ENCODE measurements at regions not wholly inside any gene's neighbourhood (a gene's known extent, or its start where the extent isn't known, plus 50 kb on each side); places are given as distances from the start of the nearest gene placed in this dataset.

DNA sequence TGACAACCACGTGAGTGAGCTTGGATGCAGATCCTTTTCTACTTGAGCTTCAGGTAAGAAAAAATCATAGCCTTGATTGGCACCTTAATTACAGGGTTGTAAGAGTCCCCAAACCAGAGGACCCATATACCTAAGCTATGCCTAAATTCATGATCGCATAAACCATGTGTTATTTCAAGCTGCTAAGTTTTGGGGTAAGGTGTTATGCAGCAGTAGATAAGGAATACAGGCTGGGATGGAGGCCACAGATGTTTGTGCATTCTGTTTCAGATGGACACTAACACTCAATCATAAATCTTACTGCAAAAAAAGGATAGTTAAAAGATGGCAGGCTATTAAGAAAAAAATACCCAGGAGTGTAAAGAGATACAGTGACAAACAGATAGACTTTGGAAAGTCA, 112.3 kb downstream of the ASB9 start:
- no peak overlapping the region for H3K9ac ChIP-seq (ENCODE audit: low read depth, low read length)
- H3K36me3 ChIP-seq (ENCODE audit: control insufficient read depth, insufficient read depth, low read length): no peaks in the 10 kb centered on the region
- no peak overlapping the region for H3K27ac ChIP-seq (ENCODE audit: low read depth, low read length)
- H3K27me3 ChIP-seq (ENCODE audit: control insufficient read depth, insufficient read depth, low read length): 0 out of 2 replicates have a peak, but pooled peaks cover 3% of the 10 kb centered on the region
- no peak overlapping the region for H3K4me3 ChIP-seq (ENCODE audit: low read depth, low read length)
- H3K4me1 ChIP-seq (ENCODE audit: control insufficient read depth, insufficient read depth, low read length): no peaks in the 10 kb centered on the region
- H3K9me3 ChIP-seq (ENCODE audit: control insufficient read depth, insufficient read depth, low read length): no peaks in the 10 kb centered on the region

DNA sequence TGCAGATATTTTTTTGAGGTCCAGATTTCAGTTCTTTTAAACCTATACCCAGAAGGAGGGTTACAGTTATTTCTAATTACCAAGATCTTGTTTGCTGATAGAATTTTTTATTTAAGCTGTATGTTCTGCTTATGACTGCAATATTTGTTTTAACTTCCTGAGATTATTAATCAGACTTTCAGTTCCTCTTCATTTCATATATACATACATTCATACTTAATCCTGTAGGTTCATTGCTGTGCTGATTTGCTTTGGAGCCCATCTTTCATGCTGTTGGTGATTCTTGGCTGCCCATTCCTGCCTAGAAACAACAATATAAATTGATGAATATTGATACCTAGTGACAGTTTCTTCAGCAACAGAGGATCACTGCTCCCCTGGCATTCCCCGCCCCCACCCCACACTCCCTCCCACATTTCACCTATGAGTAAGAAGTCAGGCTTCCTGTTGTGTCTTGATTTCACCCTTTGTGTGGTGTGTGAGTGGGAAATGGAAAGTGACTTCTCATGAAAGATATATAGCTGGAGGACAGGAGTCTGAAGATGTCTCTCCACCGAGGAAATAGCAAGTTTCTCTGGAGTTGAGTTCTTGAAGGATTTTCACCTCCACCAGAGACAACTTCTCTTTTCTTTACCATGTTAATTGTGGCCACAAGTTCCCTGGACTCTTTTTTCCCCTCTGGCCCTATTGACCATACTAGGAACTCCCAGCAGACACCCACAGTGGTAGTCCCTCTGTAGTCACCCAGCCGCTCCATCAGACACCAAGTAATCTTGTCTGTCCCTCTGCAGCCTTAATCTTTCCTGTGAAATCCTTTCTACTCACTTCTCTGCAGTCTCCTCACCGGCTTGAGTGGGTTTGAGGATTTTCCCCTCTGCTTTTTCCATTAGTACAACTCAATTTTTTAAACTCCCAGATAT, 118.4 kb downstream of the ASB9 start:
- Histone ChIP-seq H3K27ac (ENCODE audit: low read depth, low read length) (no peak overlapping the region), H3K4me1 (ENCODE audit: control insufficient read depth, insufficient read depth, low read length) (peaks cover 3% of the 10 kb centered on the region; the same call in 1 of the 2 replicates), H3K27me3 (ENCODE audit: control insufficient read depth, insufficient read depth, low read length) (no peaks in the 10 kb centered on the region), H3K9me3 (ENCODE audit: control insufficient read depth, insufficient read depth, low read length) (no peaks in the 10 kb centered on the region), H3K4me3 (ENCODE audit: low read depth, low read length) (no peak overlapping the region), H3K36me3 (ENCODE audit: control insufficient read depth, insufficient read depth, low read length) (no peaks in the 10 kb centered on the region), H3K9ac (ENCODE audit: low read depth, low read length) (no peak overlapping the region)

DNA sequence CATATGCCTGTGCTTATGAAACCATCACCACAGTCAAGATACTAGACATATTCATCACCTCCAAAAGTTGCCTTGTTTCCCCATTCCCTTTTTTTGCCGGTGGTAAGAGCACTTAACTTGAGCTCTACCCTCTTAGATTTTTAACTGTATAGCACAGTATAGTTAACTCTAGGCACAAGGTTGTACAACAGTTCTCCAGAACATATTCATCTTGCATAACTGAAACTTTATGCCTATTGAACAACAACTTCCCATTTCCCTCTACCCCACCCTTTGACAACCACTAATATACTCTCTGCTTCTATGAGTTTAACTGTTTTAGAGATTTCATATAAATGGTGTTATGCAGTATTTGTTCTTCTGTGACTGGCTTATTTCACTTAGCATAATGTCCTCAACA, 119.3 kb downstream of the ASB9 start:
- Histone ChIP-seq H3K36me3 (ENCODE audit: control insufficient read depth, insufficient read depth, low read length) (no peaks in the 10 kb centered on the region), H3K4me3 (ENCODE audit: low read depth, low read length) (no peak overlapping the region), H3K27ac (ENCODE audit: low read depth, low read length) (no peak overlapping the region), H3K4me1 (ENCODE audit: control insufficient read depth, insufficient read depth, low read length) (peaks cover 3% of the 10 kb centered on the region; the same call in 1 of the 2 replicates), H3K27me3 (ENCODE audit: control insufficient read depth, insufficient read depth, low read length) (no peaks in the 10 kb centered on the region), H3K9ac (ENCODE audit: low read depth, low read length) (no peak overlapping the region), H3K9me3 (ENCODE audit: control insufficient read depth, insufficient read depth, low read length) (no peaks in the 10 kb centered on the region)

DNA sequence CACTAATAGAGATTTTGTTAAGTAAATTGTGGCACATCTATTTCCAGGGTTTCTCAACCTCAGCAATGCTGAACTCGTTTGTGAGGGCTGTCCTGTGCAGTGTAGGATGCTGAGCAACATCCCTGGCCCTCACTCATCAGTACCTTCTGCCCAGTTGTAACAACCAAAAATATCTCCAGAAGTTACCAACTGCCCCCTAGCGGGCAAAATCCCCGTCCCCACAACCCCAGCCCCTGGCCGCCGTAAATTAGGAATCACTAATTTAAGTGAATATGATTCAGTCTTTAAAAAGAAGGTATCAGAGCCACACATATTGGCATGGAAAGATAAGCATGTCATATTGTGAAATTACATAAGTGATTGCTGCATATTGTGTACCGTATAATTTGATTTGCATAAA, 123.4 kb downstream of the ASB9 start:
- H3K9me3 ChIP-seq (ENCODE audit: control insufficient read depth, insufficient read depth, low read length): no peaks in the 10 kb centered on the region
- H3K27ac ChIP-seq (ENCODE audit: low read depth, low read length): no peak overlapping the region
- no peak overlapping the region for H3K4me3 ChIP-seq (ENCODE audit: low read depth, low read length)
- no peaks in the 10 kb centered on the region for H3K36me3 ChIP-seq (ENCODE audit: control insufficient read depth, insufficient read depth, low read length)
- no peaks in the 10 kb centered on the region for H3K27me3 ChIP-seq (ENCODE audit: control insufficient read depth, insufficient read depth, low read length)
- no peak overlapping the region for H3K9ac ChIP-seq (ENCODE audit: low read depth, low read length)
- H3K4me1 ChIP-seq (ENCODE audit: control insufficient read depth, insufficient read depth, low read length): peaks cover 7% of the 10 kb centered on the region

DNA sequence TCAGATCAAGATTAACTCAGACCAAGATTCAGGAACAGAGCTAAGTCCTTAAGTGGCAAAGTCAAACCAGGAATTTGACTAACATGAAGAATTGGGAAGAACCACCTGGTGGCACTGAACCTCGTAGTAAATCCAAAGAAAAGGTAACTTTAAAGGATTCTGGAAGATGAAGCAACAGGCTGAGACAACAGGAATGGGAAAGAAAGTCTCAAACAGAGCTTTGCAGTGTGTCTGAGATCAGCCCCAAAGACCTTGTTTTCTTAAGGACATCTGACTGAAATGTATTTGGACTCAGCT, 126.1 kb downstream of the ASB9 start:
- Histone ChIP-seq H3K4me3 (ENCODE audit: low read depth, low read length) (no peak overlapping the region), H3K27me3 (ENCODE audit: control insufficient read depth, insufficient read depth, low read length) (no peaks in the 10 kb centered on the region), H3K36me3 (ENCODE audit: control insufficient read depth, insufficient read depth, low read length) (no peaks in the 10 kb centered on the region), H3K9me3 (ENCODE audit: control insufficient read depth, insufficient read depth, low read length) (no peaks in the 10 kb centered on the region), H3K4me1 (ENCODE audit: control insufficient read depth, insufficient read depth, low read length) (peaks cover 4% of the 10 kb centered on the region; the same call in 1 of the 2 replicates), H3K27ac (ENCODE audit: low read depth, low read length) (no peak overlapping the region), H3K9ac (ENCODE audit: low read depth, low read length) (no peak overlapping the region)

DNA sequence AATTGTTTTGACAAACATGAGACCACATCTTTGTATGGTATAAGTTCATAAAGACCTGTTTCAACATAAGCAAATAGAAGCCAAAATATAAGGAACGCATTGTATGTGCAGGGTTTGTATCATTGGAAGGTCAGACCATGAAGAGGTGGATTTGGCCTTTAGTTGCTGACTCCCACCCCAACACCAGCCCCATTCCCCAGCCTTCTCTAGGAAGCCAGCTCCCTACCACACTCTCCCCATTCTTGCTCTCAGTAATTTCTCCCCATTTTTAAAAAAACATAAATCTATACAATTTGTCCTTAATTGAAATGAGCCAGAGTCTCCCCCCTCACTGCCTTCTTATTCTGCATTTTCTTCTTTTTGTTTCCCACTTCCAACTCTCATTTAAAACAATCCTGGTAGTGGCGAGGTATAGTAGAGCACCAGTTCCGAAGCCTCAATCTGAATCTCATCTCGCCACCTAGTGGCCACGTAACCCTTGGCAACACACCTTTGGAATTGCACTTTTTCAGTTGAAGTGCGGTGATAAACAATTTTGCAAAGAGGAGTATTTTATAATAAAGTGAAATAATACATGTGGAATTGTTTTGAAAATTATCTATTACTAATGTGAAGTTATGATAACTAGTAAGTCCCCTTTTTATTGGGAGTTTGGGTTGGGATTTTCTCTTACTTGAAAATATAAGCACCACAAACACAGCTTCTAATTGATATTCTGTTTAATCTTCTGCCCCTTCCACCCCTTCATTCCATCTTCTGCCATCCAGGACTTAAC, 126.6 kb downstream of the ASB9 start:
- Histone ChIP-seq H3K9me3 (ENCODE audit: control insufficient read depth, insufficient read depth, low read length) (no peaks in the 10 kb centered on the region), H3K4me1 (ENCODE audit: control insufficient read depth, insufficient read depth, low read length) (peaks cover 4% of the 10 kb centered on the region; the same call in 1 of the 2 replicates), H3K36me3 (ENCODE audit: control insufficient read depth, insufficient read depth, low read length) (no peaks in the 10 kb centered on the region), H3K27ac (ENCODE audit: low read depth, low read length) (no peak overlapping the region), H3K27me3 (ENCODE audit: control insufficient read depth, insufficient read depth, low read length) (no peaks in the 10 kb centered on the region), H3K9ac (ENCODE audit: low read depth, low read length) (no peak overlapping the region), H3K4me3 (ENCODE audit: low read depth, low read length) (no peak overlapping the region)

DNA sequence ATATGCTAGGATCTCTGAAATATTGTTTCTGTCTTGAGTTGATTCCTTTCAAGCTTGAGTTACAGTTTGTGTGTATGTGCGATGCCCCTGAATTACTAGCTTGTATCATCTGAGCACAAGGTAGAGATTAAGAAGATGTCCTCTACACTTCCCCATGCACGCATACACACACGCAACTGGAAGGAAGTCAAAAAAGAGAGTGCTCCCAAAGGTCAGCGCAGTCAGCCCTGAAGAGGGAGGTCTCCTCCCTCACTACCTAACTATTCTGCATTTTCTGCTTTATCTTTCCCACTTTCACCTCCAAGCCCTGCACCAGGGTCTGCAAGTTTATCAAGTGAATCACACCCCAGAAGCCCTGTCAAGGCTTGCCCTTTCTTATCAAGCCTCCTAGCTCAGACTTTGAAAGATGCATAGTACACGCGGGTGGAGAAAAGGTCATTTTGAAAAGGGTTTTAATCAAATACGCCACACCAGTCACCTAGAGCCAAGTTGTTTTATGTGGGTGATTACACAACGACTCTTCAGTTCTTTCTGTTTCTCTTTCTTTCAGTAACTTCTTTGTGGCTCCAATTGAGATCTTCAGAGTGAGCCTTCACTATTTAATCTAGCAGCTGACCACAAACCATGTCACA, 127.7 kb downstream of the ASB9 start:
- no peaks in the 10 kb centered on the region for H3K9me3 ChIP-seq (ENCODE audit: control insufficient read depth, insufficient read depth, low read length)
- H3K27ac ChIP-seq (ENCODE audit: low read depth, low read length): no peak overlapping the region
- peaks cover 4% of the 10 kb centered on the region; the same call in 1 of the 2 replicates for H3K4me1 ChIP-seq (ENCODE audit: control insufficient read depth, insufficient read depth, low read length)
- H3K36me3 ChIP-seq (ENCODE audit: control insufficient read depth, insufficient read depth, low read length): no peaks in the 10 kb centered on the region
- H3K9ac ChIP-seq (ENCODE audit: low read depth, low read length): no peak overlapping the region
- H3K27me3 ChIP-seq (ENCODE audit: control insufficient read depth, insufficient read depth, low read length): no peaks in the 10 kb centered on the region
- no peak overlapping the region for H3K4me3 ChIP-seq (ENCODE audit: low read depth, low read length)

DNA sequence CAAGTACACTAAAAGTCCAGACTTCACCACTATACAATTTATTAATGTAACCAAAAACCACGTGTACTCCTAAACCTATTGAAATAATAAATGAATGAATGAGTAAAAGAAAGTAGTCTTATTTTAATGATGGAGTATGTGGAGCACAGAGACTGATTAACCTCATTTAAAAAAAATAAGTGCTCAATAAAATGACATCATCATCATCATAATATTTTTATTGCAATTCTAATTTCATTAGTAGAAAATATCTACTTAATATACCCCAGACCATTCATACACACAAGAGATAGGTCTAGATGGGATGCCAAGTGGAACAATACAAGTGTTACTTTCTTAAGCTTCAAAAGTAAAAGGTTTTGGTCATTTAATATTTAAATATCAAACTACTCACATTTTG, 133.1 kb downstream of the ASB9 start:
- Histone ChIP-seq H3K4me1 (ENCODE audit: control insufficient read depth, insufficient read depth, low read length) (no peaks in the 10 kb centered on the region), H3K36me3 (ENCODE audit: control insufficient read depth, insufficient read depth, low read length) (no peaks in the 10 kb centered on the region), H3K27me3 (ENCODE audit: control insufficient read depth, insufficient read depth, low read length) (no peaks in the 10 kb centered on the region), H3K9ac (ENCODE audit: low read depth, low read length) (no peak overlapping the region), H3K27ac (ENCODE audit: low read depth, low read length) (no peak overlapping the region), H3K4me3 (ENCODE audit: low read depth, low read length) (no peak overlapping the region), H3K9me3 (ENCODE audit: control insufficient read depth, insufficient read depth, low read length) (no peaks in the 10 kb centered on the region)

DNA sequence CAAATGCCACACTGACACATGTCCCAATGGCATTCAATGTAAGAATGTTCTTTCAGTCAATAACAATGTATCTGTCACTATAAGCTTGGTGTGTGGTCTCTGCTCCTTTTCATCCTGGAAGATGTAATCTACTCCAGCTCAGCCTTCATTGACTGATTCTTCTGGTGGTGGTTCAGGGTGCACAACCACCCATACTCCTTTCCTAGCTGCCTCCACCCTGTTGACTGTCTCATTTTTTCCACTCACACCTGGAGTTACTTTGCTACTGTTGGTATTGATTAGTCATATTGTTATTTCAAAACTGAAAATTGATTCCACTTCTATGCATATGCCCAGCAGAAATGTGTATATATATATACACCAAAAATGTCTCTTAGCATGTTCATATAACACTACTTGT, 140.5 kb downstream of the ASB9 start:
- H3K27me3 ChIP-seq (ENCODE audit: control insufficient read depth, insufficient read depth, low read length): no peaks in the 10 kb centered on the region
- H3K4me1 ChIP-seq (ENCODE audit: control insufficient read depth, insufficient read depth, low read length): no peaks in the 10 kb centered on the region
- no peak overlapping the region for H3K4me3 ChIP-seq (ENCODE audit: low read depth, low read length)

DNA sequence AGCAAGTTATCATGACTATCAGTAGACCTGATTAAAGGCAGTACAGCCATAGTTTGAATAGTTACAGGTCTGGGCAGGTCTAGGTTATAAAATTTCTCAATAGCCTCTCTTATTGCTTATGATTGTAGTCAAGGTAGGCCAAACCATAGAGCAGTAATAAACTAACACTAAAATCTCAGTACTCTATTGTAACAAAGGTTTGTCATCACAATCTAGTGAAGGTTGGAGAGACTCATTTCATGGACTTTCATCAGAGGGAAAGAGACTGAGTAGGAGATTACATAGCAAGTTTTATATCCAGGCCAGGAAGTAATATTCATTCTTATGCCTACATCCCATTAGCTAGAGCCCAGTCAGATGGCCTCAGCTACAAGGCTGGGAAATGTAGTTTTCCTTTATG, 141.0 kb downstream of the ASB9 start:
- Histone ChIP-seq H3K4me1 (ENCODE audit: control insufficient read depth, insufficient read depth, low read length) (no peaks in the 10 kb centered on the region), H3K9ac (ENCODE audit: low read depth, low read length) (no peak overlapping the region), H3K27me3 (ENCODE audit: control insufficient read depth, insufficient read depth, low read length) (no peaks in the 10 kb centered on the region), H3K27ac (ENCODE audit: low read depth, low read length) (no peak overlapping the region), H3K4me3 (ENCODE audit: low read depth, low read length) (no peak overlapping the region), H3K36me3 (ENCODE audit: control insufficient read depth, insufficient read depth, low read length) (no peaks in the 10 kb centered on the region), H3K9me3 (ENCODE audit: control insufficient read depth, insufficient read depth, low read length) (no peaks in the 10 kb centered on the region)

More for the DNA sequence above, 140.5 kb downstream of the ASB9 start:
- Histone ChIP-seq H3K9ac (ENCODE audit: low read depth, low read length) (no peak overlapping the region), H3K27ac (ENCODE audit: low read depth, low read length) (no peak overlapping the region), H3K36me3 (ENCODE audit: control insufficient read depth, insufficient read depth, low read length) (no peaks in the 10 kb centered on the region), H3K9me3 (ENCODE audit: control insufficient read depth, insufficient read depth, low read length) (no peaks in the 10 kb centered on the region)

DNA sequence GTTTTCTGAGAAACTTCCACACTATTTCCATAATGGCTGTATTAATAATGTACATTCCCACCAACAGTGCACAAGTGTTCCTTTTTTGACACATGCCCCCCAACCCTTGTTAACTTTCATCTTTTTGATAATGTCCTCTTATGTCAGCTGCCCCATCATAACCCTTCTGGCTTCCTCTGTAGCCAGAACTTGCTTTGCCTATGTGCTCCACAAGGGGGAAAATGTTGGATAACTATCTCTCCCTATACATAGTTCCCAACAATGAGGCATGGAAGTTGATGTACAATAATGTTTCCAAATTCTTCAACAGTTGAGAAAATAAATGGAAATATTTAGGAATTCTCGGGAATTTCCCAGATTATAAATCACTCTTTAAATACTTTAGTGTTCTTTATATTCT, 142.9 kb downstream of the ASB9 start:
- Histone ChIP-seq H3K9ac (ENCODE audit: low read depth, low read length) (no peak overlapping the region), H3K4me1 (ENCODE audit: control insufficient read depth, insufficient read depth, low read length) (no peaks in the 10 kb centered on the region), H3K27me3 (ENCODE audit: control insufficient read depth, insufficient read depth, low read length) (no peaks in the 10 kb centered on the region), H3K36me3 (ENCODE audit: control insufficient read depth, insufficient read depth, low read length) (no peaks in the 10 kb centered on the region), H3K27ac (ENCODE audit: low read depth, low read length) (no peak overlapping the region), H3K9me3 (ENCODE audit: control insufficient read depth, insufficient read depth, low read length) (no peaks in the 10 kb centered on the region), H3K4me3 (ENCODE audit: low read depth, low read length) (no peak overlapping the region)
